CD4-positive, alpha-beta T cell (primary cell): ENCODE measurements at regions not wholly inside any gene's neighbourhood (a gene's known extent, or its start where the extent isn't known, plus 50 kb on each side); places are given as distances from the start of the nearest gene placed in this dataset.

Experiments
- ATAC-seq: fragments of 200-7000 bp; cut with Tn5 transposase; one replicate; pipeline ENCODE4 v1.10.0; 2022; ENCODE audit warnings: mild to moderate bottlenecking; ENCODE audit not compliant: poor library complexity
- CTCF ChIA-PET: fragments of 350-600 bp; sonication (Branson Sonifier 250); formaldehyde crosslinking; loops from one replicate; lab custom pipeline; 2021; ENCODE audit warnings: antibody characterized with exemption, inconsistent platforms; lab: Charles Lee
- POLR2A ChIA-PET: fragments of 350-600 bp; sonication (Branson Sonifier 250); formaldehyde crosslinking; loops from one replicate; lab custom pipeline; 2021; ENCODE audit warnings: antibody characterized with exemption, inconsistent platforms; lab: Charles Lee
- DNase-seq, 14 experiments: peaks; one replicate each; pipeline ENCODE4 v3.0.0-alpha.2; 2013 to 2020; ENCODE audit warnings: mixed read lengths in 2 of 14
- H3K27ac ChIP-seq, 2 donors: one replicate each; pipeline versions ENCODE4 v1.5.1 to v1.7.0; 2013; ENCODE audit warnings: low read length in 2 of 2, low read depth in 1 of 2, mild to moderate bottlenecking in 1 of 2
- H3K27me3 ChIP-seq, 2 experiments: 1 replicate in 1 of 2; 2 replicates in 1 of 2; pipeline versions ENCODE4 v1.6.1 to v1.7.0; 2013; ENCODE audit warnings: low read length in 2 of 2, control low read depth in 1 of 2, mild to moderate bottlenecking in 1 of 2, moderate library complexity in 1 of 2; ENCODE audit not compliant: insufficient read depth in 2 of 2, control insufficient read depth in 1 of 2
- H3K36me3 ChIP-seq: one replicate; pipeline ENCODE4 v1.6.1; 2013; ENCODE audit warnings: low read length, control low read depth; ENCODE audit not compliant: insufficient read depth
- H3K4me1 ChIP-seq: one replicate; pipeline ENCODE4 v1.6.1; 2013; ENCODE audit warnings: low read length, control low read depth; ENCODE audit not compliant: insufficient read depth
- H3K4me3 ChIP-seq: one replicate; pipeline ENCODE4 v1.5.1; 2013; ENCODE audit warnings: mild to moderate bottlenecking, low read length, moderate library complexity
- H3K9me3 ChIP-seq, 2 experiments: 1 replicate in 1 of 2; 2 replicates in 1 of 2; pipeline versions ENCODE4 v1.6.1 to v1.7.0; 2013; ENCODE audit warnings: low read length in 2 of 2, mild to moderate bottlenecking in 2 of 2, control low read depth in 1 of 2, moderate library complexity in 1 of 2; ENCODE audit not compliant: control insufficient read depth in 1 of 2, insufficient read depth in 1 of 2
- H3K27ac Mint-ChIP-seq: one replicate; pipeline ENCODE4 v1.8.0; 2020; ENCODE audit warnings: mixed read lengths
- H3K27me3 Mint-ChIP-seq: one replicate; pipeline ENCODE4 v1.8.0; 2021; ENCODE audit warnings: mixed read lengths
- H3K36me3 Mint-ChIP-seq: one replicate; pipeline ENCODE4 v1.8.0; 2021; ENCODE audit warnings: low read depth, mixed read lengths
- H3K4me1 Mint-ChIP-seq: one replicate; pipeline ENCODE4 v1.8.0; 2021; ENCODE audit warnings: low read depth, mixed read lengths
- H3K4me3 Mint-ChIP-seq: one replicate; pipeline ENCODE4 v1.8.0; 2020; ENCODE audit warnings: mild to moderate bottlenecking, mixed read lengths
- H3K9me3 Mint-ChIP-seq: one replicate; pipeline ENCODE4 v1.8.0; 2020; ENCODE audit warnings: mixed read lengths
- intact Hi-C, 2 experiments: fragments of 100-400 bp; cut with DNase I in 1 of 2; cut with micrococcal nuclease in 1 of 2; formaldehyde crosslinking; loops; one replicate each; pipeline versions ENCODE4 v1.15.1 to v1.9.0; 2023 to 2025; cut with DNase I, micrococcal nuclease
- TF ChIP-seq, protein P1 (sequence below): fragments of 200-600 bp; IDR thresholded peaks from one replicate; pipeline ENCODE4 v1.8.0; 2022; ENCODE audit warnings: antibody characterized with exemption, mild to moderate bottlenecking

DNA sequence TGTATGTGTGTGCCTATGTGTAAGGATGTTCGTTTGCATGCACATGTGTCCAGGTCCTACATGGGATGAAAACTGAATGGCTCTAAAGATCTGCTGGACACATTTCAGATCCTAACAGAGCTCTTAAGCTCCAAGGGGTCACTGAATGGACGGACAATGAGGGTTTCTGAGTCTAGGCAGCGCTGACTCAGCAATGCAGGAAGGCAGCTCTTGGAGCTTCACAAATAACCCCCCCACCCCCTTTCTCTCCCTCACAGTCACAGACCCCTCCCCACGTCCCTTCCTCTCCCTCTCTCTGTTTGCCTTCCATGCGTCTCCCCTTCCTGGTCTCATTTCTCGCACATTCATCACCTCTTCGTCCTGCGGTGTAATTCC, 369.8 kb downstream of the PREX1 start:
- no peak overlapping the region for H3K4me3 ChIP-seq
- no peak for DNase-seq
- H3K27me3 ChIP-seq, result peaks cover 0 to 4% of the 10 kb centered on the region in 2 experiments
- intact Hi-C loops, result no loop called here
- TF ChIP-seq, protein P1, sequence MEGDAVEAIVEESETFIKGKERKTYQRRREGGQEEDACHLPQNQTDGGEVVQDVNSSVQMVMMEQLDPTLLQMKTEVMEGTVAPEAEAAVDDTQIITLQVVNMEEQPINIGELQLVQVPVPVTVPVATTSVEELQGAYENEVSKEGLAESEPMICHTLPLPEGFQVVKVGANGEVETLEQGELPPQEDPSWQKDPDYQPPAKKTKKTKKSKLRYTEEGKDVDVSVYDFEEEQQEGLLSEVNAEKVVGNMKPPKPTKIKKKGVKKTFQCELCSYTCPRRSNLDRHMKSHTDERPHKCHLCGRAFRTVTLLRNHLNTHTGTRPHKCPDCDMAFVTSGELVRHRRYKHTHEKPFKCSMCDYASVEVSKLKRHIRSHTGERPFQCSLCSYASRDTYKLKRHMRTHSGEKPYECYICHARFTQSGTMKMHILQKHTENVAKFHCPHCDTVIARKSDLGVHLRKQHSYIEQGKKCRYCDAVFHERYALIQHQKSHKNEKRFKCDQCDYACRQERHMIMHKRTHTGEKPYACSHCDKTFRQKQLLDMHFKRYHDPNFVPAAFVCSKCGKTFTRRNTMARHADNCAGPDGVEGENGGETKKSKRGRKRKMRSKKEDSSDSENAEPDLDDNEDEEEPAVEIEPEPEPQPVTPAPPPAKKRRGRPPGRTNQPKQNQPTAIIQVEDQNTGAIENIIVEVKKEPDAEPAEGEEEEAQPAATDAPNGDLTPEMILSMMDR, result no peak
- Mint-ChIP-seq H3K27ac (no peak overlapping the region), H3K36me3 (no peaks in the 10 kb centered on the region), H3K9me3 (no peaks in the 10 kb centered on the region), H3K4me1 (no peaks in the 10 kb centered on the region), H3K4me3 (no peak overlapping the region), H3K27me3 (peaks cover 17% of the 10 kb centered on the region)
- CTCF ChIA-PET, result no interaction called here
- ATAC-seq, result no peak
- H3K4me1 ChIP-seq, result no peaks in the 10 kb centered on the region
- POLR2A ChIA-PET, result no interaction called here
- no peaks in the 10 kb centered on the region for H3K9me3 ChIP-seq
- no peak overlapping the region for H3K27ac ChIP-seq
- H3K36me3 ChIP-seq, result no peaks in the 10 kb centered on the region

DNA sequence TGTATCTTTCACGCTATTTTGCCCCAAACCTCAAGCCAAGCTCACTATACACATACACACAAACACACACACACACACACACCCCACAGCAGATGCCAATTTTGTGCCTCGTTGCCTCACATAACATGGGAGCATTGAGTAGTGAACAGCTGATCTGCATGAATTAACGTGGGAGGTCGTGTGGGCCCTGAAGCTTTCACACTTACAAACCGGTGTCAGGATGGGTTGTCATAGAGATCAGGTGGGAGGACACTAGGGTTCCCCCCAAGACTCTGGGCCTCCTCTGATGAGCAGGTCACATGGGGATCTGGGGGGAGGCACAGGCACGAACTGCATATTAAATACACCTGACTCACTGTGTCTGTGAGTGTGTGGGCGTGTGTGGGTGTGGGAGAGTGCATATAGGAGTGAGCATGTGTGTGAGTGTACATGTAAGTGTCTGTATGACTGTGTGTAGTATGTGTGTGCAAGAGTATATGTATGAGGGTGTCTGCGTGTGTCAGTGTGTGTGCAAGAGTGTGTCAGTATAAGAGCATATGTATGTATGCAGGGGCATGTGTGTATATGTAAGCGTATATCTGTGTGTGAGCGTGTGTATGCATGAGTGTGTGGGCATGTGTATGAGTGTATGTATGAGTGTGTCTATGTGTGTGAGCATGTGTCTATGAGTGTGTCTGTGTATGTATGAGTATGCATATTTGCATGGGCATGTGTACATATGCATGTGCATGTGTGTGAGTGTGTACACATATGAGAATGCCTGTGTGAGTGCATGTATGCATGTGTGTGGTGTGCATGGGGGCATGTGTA, 370.4 kb downstream of the PREX1 start:
- H3K4me1 Mint-ChIP-seq, result no peaks in the 10 kb centered on the region
- H3K27ac Mint-ChIP-seq, result no peak overlapping the region
- TF ChIP-seq, protein P1, result no peak
- Histone ChIP-seq H3K4me3 (no peak overlapping the region), H3K9me3 (no peaks in the 10 kb centered on the region), H3K27me3 (peaks cover 0 to 4% of the 10 kb centered on the region in 2 experiments), H3K4me1 (no peaks in the 10 kb centered on the region), H3K27ac (no peak overlapping the region), H3K36me3 (no peaks in the 10 kb centered on the region)
- no peaks in the 10 kb centered on the region for H3K9me3 Mint-ChIP-seq
- ChIA-PET CTCF (interaction anchor here (0.6 kb wide), 1 partner anchor 1047 kb away, joined by 3 read pairs; no protein-coding TSS in a partner anchor), POLR2A (no interaction called here)
- H3K36me3 Mint-ChIP-seq, result no peaks in the 10 kb centered on the region
- H3K4me3 Mint-ChIP-seq, result no peak overlapping the region
- no peak for ATAC-seq
- peaks cover 19% of the 10 kb centered on the region for H3K27me3 Mint-ChIP-seq
- DNase-seq, result no peak
- intact Hi-C loops, result no loop called here

DNA sequence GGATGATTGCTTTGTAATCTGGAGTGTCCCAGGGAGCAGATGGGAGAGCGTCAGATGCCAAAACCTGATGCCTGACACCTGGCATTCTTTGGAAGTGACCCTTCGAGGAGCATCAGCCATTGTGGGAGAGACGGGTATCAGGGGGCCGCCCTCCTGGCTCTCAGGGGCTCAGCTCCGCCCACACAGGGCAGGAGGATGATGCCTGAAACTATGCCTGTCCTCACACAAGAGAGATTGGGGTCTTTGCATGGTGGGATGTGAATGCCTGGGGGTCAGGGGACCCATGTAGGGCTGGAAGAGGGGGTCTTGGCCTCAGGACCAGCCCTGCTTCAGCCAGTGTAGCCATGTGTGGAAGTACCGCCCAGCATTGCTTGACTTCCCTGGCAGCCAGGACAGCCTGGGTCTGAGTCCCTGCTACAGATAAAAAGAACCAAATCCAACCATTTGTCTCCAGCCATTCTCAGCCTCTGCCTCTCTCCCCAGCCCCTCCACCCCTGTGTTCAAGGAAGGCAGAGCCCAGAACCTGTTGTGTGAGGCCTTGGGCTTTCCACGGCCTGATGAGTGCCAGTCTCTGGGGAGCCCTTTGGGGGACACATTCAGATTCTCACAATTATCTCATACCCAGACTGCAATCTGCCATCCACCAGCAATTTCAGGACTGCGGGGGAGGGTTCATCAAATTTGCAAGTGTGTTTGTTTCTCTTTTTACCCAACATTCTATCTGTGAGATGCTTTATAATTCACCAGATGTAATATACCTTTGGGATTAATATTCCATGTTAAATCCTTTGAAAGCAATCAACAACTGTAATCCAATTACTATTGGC, 371.2 kb downstream of the PREX1 start:
- H3K27me3 ChIP-seq, result peaks cover 0 to 4% of the 10 kb centered on the region in 2 experiments
- no peak overlapping the region for H3K27ac ChIP-seq
- intact Hi-C loops, result no loop called here
- no peaks in the 10 kb centered on the region for H3K4me1 ChIP-seq
- H3K4me3 ChIP-seq, result no peak overlapping the region
- H3K27me3 Mint-ChIP-seq, result peaks cover 22% of the 10 kb centered on the region
- TF ChIP-seq, protein P1, result no peak
- no peaks in the 10 kb centered on the region for H3K36me3 Mint-ChIP-seq
- DNase-seq (no peak), ATAC-seq (no peak)
- ChIA-PET POLR2A (no interaction called here), CTCF (no interaction called here)
- H3K27ac Mint-ChIP-seq, result no peak overlapping the region
- H3K36me3 ChIP-seq, result no peaks in the 10 kb centered on the region
- H3K9me3 Mint-ChIP-seq, result no peaks in the 10 kb centered on the region
- H3K4me3 Mint-ChIP-seq, result no peak overlapping the region
- no peaks in the 10 kb centered on the region for H3K9me3 ChIP-seq
- H3K4me1 Mint-ChIP-seq, result no peaks in the 10 kb centered on the region
